Body of pancreas (tissue), 4 donors: ENCODE measurements at regions not wholly inside any gene's neighbourhood (a gene's known extent, or its start where the extent isn't known, plus 50 kb on each side); places are given as distances from the start of the nearest gene placed in this dataset.

Experiments
- ATAC-seq: fragments of 150-250 bp; one replicate; pipeline ENCODE4 v1.9.1; 2016
- DNase-seq, 4 donors: peaks; one replicate each; pipeline ENCODE4 v3.0.0-alpha.2; 2019
- H3K27ac ChIP-seq, 4 donors: fragments of 200-600 bp; sonication (generic); 1 replicate in 3 of 4; 2 replicates in 1 of 4; pipeline versions ENCODE4 v1.5.1 to v1.6.1; 2016 to 2019; ENCODE audit warnings: mild to moderate bottlenecking in 1 of 4, mixed read lengths in 1 of 4, moderate library complexity in 1 of 4
- H3K27me3 ChIP-seq, 2 donors: fragments of 200-600 bp; sonication (generic); one replicate each; pipeline ENCODE4 v1.6.0; 2016; ENCODE audit warnings: mild to moderate bottlenecking in 1 of 2
- H3K36me3 ChIP-seq, 2 donors: fragments of 200-600 bp; sonication (generic); replicated peaks in 1 of 2; 2 replicates each; pipeline ENCODE4 v1.5.1; 2016; ENCODE audit warnings: low read depth in 2 of 2; ENCODE audit not compliant: insufficient read depth in 1 of 2
- H3K4me1 ChIP-seq: fragments of 200-600 bp; sonication (generic); one replicate; pipeline ENCODE4 v1.6.0; 2016
- H3K4me3 ChIP-seq, 2 donors: fragments of 200-600 bp; sonication (generic); 1 replicate in 1 of 2; 2 replicates in 1 of 2; pipeline ENCODE4 v1.5.1; 2016 to 2019
- H3K9me3 ChIP-seq, 3 donors: fragments of 200-600 bp; sonication (generic); 1 replicate in 2 of 3; 2 replicates in 1 of 3; pipeline ENCODE4 v1.5.1; 2016
- CTCF ChIP-seq, 7 experiments: fragments of 450-650 bp in 4 of 7; fragments of 200-600 bp in 3 of 7; sonication (generic) in 3 of 7; IDR thresholded peaks; one replicate each; pipeline ENCODE4 v1.5.1; 2016 to 2019; ENCODE audit warnings: antibody characterized with exemption in 7 of 7
- POLR2A ChIP-seq, 3 donors: fragments of 450-650 bp; IDR thresholded peaks; one replicate each; pipeline ENCODE4 v1.6.1; 2016; ENCODE audit warnings: antibody characterized with exemption in 3 of 3, mild to moderate bottlenecking in 2 of 3
- WGBS, 2 donors: methylation state at CpG; one replicate each; pipeline ENCODE4 v1.1.5; 2017; 5-methylcytosine and 5-hydroxymethylcytosine counted together
- intact Hi-C: fragments of 100-400 bp; cut with DNase I; formaldehyde crosslinking; loops from one replicate; pipeline ENCODE4 v1.15.1; 2023

GRCh38 chr9:28747351-28747985 is 1174.2 kb upstream of the C9orf72 start:
- DNase-seq (no peak), ATAC-seq (no peak)
- Histone ChIP-seq H3K9me3 (no peaks in the 10 kb centered on the region), H3K27me3 (no peaks in the 10 kb centered on the region), H3K36me3 (no peaks in the 10 kb centered on the region), H3K4me3 (no peak overlapping the region), H3K27ac (no peak overlapping the region), H3K4me1 (no peaks in the 10 kb centered on the region)
- 53 to 57% methylated on average over 9 to 10 of the region's 10 CpGs for WGBS, 2 donors
- intact Hi-C loops = no loop called here
- TF ChIP-seq CTCF (IDR thresholded peaks at IDR 0.05) (no peak), POLR2A (IDR thresholded peaks at IDR 0.05) (no peak)

- intact Hi-C loops = no loop called here
- DNase-seq (no peak), ATAC-seq (no peak)
- 71 to 75% methylated on average over 2 of the region's 2 CpGs for WGBS, 2 donors
- H3K36me3 ChIP-seq = no peaks in the 10 kb centered on the region
- no peaks in the 10 kb centered on the region for H3K9me3 ChIP-seq
- TF ChIP-seq POLR2A (IDR thresholded peaks at IDR 0.05) (no peak), CTCF (IDR thresholded peaks at IDR 0.05) (no peak)
- H3K27me3 ChIP-seq = no peaks in the 10 kb centered on the region
- H3K4me3 ChIP-seq = no peak overlapping the region
- no peak overlapping the region for H3K27ac ChIP-seq
- H3K4me1 ChIP-seq = no peaks in the 10 kb centered on the region
Observed at GRCh38 chr9:28750136-28750535, 1176.9 kb upstream of the C9orf72 start.

GRCh38 chr9:28758341-28758740 is 1185.1 kb upstream of the C9orf72 start:
- Histone ChIP-seq H3K27me3 (no peaks in the 10 kb centered on the region), H3K4me1 (no peaks in the 10 kb centered on the region), H3K36me3 (no peaks in the 10 kb centered on the region), H3K27ac (no peak overlapping the region), H3K4me3 (no peak overlapping the region), H3K9me3 (no peaks in the 10 kb centered on the region)
- TF ChIP-seq POLR2A (IDR thresholded peaks at IDR 0.05) (no peak), CTCF (IDR thresholded peaks at IDR 0.05) (no peak)
- intact Hi-C loops = no loop called here
- WGBS, 2 donors = 41 to 48% methylated on average over 1 of the region's 1 CpG
- DNase-seq (no peak), ATAC-seq (no peak)

GRCh38 chr9:28758971-28759370 is 1185.7 kb upstream of the C9orf72 start:
- no peaks in the 10 kb centered on the region for H3K9me3 ChIP-seq
- H3K27ac ChIP-seq = no peak overlapping the region
- H3K4me1 ChIP-seq = no peaks in the 10 kb centered on the region
- TF ChIP-seq POLR2A (IDR thresholded peaks at IDR 0.05) (no peak), CTCF (IDR thresholded peaks at IDR 0.05) (no peak)
- H3K36me3 ChIP-seq = no peaks in the 10 kb centered on the region
- H3K27me3 ChIP-seq = no peaks in the 10 kb centered on the region
- no peak for DNase-seq
- 35 to 36% methylated on average over 1 of the region's 1 CpG for WGBS, 2 donors
- H3K4me3 ChIP-seq = no peak overlapping the region
- intact Hi-C loops = no loop called here
- no peak for ATAC-seq

- 36 to 57% methylated on average over 1 of the region's 1 CpG for WGBS, 2 donors
- ATAC-seq = no peak
- Histone ChIP-seq H3K4me1 (no peaks in the 10 kb centered on the region), H3K36me3 (no peaks in the 10 kb centered on the region), H3K27ac (no peak overlapping the region), H3K9me3 (no peaks in the 10 kb centered on the region), H3K4me3 (no peak overlapping the region), H3K27me3 (no peaks in the 10 kb centered on the region)
- DNase-seq = no peak
- no peak for TF ChIP-seq CTCF (IDR thresholded peaks at IDR 0.05)
- no peak for TF ChIP-seq POLR2A (IDR thresholded peaks at IDR 0.05)
- intact Hi-C loops = no loop called here
Observed at GRCh38 chr9:28762167-28762566, 1188.9 kb upstream of the C9orf72 start.
